ENCODE measurements at regions not wholly inside any gene's neighbourhood (a gene's known extent, or its start where the extent isn't known, plus 50 kb on each side); places are given as distances from the start of the nearest gene placed in this dataset.

DNA sequence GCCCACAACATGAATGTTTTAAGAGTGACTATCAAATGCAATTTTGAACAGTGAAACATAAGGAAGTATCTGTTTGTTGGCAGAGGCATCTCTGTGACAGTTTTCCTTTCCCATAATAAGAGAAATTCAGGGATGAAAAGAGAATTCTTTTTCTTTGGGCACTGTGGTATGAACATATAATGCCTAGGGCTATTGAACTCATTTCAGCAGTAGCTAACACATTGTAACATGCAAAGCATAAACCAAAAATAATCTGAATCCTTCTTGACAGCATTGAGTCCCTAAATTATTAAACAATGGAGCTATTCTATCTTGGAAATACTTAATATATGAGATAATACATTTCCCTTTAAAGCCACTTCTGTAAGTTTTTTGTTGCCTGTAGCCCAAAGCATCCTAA, 633.0 kb upstream of the B3GALT2 start:
- DNase-seq (ENCODE audit: extremely low read depth, low read depth): no peak

DNA sequence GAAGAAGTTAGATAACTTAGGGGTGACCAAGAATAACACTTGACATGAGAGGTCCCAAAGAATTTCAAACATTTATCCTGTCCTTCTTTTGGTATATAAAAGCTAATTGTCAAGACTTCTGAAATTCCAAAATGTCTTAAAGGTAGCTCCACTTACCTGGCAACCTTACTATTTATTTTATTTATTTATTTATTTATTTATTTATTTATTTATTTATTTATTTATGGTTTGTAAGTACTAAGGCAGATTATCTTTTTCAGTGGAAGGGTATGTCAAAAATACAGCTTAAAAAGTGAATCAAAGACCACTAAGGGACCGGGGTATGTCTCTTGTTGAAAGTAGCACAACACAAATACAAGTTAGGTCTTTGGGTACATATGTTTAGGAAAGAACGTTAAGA, 620.8 kb upstream of the B3GALT2 start:
- DNase-seq (ENCODE audit: extremely low read depth, low read depth): no peak

DNA sequence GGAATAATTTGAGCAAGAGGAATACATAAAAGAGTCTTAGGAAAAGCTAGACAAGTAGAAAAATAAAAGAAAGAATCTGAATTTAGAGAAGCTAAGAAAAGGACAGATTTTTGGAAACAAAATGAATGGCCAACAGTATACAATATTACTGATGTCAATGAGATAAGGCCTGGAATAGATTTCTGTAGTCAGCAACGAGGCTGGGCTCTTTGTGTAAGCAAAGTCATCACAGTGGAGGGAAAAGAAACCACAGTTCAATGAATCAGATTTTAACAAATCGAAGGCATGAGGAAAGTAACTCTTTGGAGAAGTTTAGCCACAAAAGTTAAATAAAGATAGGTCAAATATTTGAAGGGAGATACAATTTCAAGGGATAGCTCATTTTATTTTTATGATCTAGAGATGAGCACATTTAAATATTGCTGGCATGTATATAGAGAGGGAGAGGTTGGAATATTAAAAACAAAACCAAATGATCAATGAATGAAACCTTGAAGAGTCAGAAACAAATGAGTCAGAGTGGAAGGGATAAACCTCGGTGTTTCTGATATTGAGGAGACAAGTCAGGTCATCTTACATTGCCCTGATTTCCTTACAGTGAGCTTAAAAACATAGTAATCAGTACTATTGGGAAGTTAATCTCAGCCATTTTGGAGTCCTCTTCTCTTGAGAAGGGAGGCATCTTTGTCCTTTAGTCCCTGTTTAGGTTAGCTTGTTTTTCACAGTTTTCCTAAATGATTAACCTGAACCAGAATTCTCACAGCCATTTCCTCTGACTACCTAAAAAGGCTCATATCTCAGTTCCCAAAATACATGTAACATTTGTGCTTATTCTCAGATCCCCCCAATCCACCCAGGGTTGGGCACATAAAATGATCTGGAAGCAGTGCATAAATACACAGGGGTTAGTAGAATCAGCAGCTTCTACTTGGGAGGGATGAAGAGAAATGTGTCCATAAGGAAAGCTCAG, 620.0 kb upstream of the B3GALT2 start:
- DNase-seq (ENCODE audit: extremely low read depth, low read depth): no peak

DNA sequence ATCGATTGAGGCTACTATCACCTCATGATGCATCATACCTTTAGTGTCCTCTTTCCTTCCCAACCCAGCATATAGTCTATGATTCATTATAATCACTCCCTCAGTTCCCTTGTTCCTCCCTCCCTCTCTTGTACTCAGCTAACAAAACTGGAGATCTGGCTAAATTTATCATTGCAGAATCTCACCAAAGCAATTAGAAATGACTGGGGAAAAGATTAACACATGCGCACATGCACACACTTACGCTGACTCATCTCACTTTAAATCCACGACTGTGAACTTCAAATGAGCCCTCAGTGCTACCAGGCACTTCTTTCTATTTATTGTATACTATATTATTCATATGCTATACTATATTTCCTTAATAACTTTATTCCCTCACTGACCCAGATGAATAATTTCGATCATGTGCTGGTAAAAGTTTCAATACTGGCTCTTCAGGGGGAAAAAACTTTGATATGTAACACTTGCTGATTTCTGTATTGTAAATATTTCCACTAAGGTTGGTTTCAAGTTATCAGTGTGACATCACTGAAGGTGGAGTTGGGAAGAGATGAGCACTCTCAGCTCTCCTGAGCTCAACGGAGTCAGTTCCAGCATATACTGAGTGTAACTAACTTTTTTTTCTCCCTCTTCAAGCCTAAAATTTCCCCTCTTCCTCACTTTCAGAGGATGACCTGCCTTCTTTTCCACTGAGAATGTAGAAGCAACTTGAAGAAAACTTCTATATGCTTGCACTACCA, 613.7 kb upstream of the B3GALT2 start:
- DNase-seq (ENCODE audit: extremely low read depth, low read depth): no peak

DNA sequence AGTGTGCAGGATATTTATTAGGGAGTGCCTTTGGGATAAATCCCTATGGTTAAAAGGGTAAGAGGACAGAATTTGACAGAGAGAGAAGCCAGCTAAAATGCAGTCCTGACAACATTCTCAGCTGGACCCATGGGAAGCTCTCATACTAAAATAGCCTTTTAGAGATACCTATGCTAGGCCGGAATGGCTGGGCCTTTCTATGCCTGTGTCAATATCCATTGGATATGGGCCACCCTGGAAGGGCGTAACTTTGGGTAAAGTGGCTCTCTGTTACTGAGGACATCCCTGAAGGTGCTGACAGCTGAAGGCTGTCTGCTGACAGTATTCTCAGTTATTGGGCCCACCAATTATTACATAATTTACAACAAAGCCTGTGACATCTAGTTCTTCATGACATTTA, 613.0 kb upstream of the B3GALT2 start:
- DNase-seq (ENCODE audit: extremely low read depth, low read depth): no peak

DNA sequence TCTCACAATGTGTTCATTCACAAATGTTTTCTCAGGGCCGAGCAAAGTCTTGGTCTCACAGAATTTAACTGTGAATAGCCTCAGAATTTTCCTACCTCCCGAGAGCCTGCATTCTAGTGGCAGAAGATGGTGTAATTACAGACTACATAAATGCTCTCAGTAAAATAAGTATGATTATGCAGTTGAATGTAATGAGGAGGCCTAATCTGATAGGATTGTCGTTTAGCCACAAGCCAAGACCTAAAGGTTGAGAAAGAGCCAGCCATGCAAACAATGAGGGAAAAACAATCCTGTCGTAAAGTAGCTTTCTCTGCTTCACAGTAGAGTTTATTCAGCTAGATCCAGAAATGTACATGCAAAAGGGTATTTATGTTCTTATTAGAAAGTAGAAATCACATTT, 607.8 kb upstream of the B3GALT2 start:
- DNase-seq (ENCODE audit: extremely low read depth, low read depth): no peak

DNA sequence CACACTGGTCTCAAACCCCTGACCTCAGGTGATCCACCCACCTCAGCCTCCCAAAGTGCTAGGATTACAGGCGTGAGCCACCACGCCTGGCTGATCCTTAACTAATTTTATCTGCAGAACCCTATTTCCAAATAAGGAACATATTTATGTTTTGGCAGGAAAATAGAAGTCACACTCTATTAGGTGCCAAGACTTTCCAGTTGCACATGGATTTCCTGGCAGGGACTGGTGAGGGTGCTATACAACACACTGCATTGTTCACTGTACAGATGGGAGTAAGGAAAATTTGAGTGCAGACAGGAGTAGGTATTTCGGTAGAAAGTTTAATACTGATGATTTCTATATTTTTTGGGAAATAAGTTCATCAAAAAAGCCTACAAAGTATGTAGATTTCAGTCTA, 605.3 kb upstream of the B3GALT2 start:
- no peak for DNase-seq (ENCODE audit: extremely low read depth, low read depth)

DNA sequence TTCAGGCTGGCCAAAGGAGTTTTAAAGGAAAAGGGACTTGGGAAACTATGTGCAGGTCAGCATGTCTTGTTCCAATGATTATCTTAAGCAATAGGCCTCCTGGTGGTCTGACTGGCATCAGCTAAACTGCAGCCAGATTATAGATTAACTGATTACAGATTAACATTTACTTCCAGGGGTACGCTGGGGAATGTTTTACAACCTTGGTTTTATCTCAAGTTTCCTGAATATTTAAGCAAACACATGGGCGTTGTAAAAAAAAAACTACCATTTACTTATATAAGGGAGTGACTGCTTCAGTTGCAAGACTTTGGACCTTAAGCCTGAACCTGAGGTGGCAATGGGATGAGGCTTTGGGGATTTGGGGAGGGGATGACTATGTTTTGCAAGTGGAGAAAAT, 600.6 kb upstream of the B3GALT2 start:
- DNase-seq (ENCODE audit: extremely low read depth, low read depth): no peak

DNA sequence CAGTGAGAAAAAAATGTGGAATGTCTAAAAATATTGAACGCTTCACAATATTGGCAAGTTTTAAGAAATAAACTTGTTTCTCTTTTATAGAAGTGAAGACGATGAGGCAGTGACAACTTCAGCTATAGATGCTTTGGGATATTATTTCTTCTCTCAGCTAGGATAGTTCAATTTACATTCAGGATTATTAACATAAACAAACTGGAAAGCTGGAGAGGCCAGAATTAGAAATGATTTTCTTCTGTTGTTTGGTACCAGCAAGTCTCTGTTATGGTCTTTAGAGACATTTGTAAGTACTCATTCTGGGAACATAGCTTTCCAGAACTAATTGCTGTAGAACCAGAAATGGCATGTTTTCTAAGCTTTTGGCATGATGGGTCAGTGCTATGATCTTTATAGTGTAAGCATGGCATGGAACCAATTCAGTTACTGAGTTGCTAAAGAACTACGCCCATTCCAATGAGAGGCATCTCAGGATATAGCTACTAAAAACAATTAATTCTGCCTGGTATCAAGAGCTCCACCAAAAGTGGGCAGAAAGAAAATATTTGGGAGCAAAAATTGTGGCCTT, 599.5 kb upstream of the B3GALT2 start:
- no peak for DNase-seq (ENCODE audit: extremely low read depth, low read depth)

DNA sequence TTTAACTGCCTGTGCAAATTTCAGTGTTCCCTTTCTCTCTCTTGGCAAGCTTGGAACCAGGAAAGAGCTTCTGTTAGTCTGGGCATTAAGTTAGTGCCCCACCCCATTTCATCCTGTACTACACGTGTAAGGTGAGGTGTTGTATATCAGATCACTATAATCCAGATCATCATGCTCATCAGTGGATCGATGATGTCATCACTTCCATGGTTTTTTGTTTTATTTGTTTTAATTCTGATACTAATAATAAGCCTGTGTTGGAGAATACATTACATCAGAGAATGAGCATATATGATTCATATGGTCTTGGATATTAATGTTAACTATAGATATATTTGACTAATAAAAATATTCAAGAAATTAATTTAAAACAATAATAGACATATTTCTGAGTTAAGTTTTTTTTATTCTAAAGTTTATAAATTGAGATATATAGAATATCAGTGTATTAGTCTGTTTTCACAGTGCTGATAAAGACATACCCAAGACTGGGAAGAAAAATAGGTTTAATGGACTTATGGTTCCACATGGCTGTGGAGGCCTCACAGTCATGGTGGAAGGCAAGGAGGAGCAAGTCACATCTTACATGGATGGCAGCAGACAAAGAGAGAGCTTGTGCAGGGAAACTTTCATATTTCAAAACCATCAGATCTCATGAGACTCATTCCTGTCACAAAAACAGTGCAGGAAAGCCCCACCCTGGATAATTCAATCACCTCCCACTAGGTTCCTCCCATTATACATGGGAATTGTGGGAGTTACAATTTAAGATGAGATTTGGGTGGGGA, 588.3 kb upstream of the B3GALT2 start:
- DNase-seq (ENCODE audit: extremely low read depth, low read depth): no peak

DNA sequence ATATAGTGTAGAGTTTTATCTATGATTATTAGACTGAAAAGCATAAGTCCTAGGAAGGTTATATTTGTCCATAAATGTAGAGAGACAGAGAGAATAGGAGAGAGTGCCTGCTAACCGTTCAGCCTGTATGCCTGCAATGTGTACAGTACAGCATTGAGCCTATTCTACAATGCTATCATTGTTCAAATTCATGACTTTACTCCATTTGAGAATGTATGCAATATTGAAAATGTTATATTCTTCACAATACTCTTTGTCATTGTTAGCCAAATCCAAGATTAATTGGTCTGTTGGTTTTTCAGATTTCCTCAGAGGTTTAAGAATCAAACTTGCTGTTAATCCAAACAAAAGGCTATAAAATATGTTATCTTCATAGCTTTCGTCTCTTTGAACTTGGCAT, 585.2 kb upstream of the B3GALT2 start:
- no peak for DNase-seq (ENCODE audit: extremely low read depth, low read depth)

DNA sequence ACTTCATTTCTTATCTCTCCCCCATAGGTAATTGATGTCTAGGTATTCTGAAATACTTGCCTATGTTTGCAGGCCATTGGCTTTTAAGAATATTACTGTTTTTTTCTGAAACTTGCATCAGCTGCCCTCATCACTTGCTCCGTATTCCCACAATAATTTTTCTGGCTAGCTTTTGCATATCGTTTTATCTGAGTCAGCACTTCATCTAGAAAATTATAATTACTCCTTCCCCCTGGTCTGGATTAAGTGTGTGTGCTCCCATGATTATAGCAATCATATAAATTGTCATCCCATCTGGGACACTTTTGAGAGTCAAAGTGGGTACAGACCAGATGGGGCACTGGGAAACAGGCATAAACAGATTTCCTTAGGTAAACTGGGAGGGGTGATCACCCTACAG, 583.2 kb upstream of the B3GALT2 start:
- no peak for DNase-seq (ENCODE audit: extremely low read depth, low read depth)

DNA sequence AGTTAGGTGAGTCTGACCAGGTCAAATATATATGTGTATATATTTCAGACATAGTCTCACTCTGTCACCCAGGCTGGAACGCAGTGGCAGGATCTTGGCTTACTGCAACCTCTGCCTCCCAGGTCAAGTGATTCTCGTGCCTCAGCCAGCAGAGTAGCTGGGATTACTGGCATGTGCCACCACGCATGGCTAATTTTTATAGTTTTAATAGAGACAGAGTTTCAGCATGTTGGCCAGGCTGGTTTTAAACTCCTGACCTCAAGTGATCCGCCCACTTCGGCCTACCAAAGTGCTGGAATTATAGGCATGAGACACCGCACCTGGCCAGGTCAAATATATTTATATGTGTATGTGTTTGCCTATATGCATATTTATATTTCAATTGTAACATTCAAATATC, 581.5 kb upstream of the B3GALT2 start:
- no peak for DNase-seq (ENCODE audit: extremely low read depth, low read depth)

DNA sequence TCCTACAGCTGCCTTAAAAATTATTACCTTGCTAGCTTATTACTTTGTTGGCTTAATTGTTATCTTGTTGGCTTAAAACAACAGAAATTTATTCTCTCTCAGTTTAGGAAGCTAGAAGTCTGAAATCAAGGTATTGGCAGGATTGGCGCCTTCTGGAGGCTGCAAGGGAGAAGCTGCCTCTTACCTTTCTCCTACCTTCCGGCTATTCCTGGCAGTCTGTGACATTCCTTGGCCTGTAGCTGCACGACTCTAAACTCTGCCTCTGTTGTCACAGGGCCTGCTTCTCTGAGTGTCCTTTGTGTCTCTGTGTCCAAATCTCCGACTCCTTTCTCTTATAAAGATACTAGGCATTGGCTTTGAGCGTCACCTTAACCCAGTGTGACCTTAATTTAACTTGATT, 579.9 kb upstream of the B3GALT2 start:
- no peak for DNase-seq (ENCODE audit: extremely low read depth, low read depth)

DNA sequence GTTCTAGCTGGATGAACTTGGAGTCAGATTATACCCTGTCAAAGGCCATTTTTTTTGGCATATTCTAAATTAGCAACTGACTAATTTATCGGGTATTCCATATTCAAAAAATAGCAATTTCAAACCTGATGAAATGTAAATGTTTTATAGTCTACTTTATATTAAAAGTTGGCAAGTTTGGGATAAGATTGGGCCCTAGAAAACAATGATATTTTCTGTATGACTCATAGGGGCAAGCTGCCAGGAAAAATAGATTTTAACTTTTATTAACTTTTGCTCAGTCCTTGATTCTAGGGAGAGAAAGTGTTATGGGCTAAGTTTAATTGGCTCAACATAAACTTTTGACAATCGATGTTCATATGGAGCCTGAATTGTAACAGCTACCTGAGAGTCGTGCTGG, 576.9 kb upstream of the B3GALT2 start:
- no peak for DNase-seq (ENCODE audit: extremely low read depth, low read depth)

DNA sequence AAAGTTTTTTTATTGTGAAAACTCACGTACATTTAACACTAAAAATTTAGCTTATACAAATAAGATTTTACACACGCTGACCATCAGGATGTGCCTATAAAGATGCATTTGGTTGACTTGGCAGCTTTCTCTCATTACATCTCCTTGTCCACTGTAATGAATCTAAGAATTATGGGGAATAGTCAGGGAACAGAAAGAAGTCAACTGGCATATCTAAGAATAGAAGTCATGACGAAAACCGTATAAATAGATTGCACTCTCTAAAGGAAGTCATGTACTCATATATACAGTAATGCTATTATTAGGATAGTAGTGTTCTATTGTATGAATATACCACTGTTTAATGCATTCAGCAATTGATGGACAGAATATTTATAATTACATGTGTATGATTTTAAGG, 575.8 kb upstream of the B3GALT2 start:
- no peak for DNase-seq (ENCODE audit: extremely low read depth, low read depth)

DNA sequence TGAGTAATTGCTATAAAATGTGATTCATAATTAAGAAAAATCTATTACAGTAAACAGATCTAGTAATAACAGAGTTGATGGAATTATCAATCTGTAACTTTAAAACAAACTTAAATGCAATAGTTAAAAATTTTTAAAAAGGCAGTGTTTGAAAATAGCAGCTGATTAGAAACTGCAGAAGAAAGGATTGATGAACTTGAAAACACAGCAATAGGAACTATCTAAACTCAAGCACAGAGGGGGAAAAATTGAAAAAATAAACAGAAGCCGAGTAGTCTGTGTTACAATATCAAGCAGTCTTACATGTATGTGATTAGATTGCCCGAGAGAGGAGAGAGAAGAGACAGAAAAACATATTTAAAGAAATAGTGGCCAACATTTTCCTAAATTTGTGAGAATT, 569.0 kb upstream of the B3GALT2 start:
- no peak for DNase-seq (ENCODE audit: extremely low read depth, low read depth)

DNA sequence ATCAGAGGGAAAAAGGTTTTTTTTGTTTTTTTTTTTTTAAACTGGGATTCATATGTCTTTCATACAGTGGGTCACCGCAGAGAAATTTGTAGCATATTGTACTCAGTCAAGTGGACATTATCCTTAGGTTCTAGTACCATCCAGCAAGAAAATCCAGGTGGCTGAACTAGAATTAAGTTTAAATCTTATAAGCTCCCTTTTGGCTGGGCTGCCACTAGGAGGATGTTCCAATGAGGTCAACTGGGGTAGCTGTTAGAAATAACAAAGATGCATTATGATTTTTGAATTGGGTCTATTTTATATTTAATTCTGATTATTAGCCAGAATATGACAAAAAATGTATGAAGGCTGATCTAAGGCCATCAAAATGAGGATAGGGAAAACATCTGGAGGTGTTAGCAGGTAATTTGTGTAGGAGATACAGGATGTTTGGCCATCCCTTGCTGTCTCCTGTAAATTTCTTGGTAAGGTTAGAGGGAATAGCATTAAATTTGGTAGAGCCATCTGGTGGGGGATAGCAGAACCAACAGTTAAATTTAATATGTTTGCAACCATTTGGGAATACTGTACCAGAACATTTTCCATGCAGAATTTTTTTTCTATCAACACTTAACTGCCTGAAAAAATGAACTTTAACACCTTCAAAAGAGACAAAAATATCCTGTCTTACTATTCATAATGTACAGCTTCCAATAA, 568.5 kb upstream of the B3GALT2 start:
- peak; percentile 11 for DNase-seq (ENCODE audit: extremely low read depth, low read depth)

DNA sequence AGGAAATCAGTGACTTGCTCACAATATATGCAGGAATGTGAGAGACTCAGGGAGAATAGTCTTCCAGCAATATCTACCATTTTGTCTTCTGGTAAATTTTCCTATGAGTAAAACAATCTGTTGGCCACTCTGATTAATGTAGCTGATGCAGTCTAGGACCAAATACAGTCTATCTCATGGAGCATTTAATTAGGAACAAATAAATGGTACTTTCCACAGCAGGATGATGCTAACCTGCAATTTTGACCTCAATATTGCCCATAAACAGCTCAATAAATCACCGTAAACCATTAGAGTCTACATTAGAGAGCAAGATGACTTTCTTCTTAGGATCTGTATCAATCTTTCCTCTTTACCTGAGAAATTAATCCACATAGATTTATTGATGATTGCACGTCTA, 567.7 kb upstream of the B3GALT2 start:
- DNase-seq (ENCODE audit: extremely low read depth, low read depth): no peak

DNA sequence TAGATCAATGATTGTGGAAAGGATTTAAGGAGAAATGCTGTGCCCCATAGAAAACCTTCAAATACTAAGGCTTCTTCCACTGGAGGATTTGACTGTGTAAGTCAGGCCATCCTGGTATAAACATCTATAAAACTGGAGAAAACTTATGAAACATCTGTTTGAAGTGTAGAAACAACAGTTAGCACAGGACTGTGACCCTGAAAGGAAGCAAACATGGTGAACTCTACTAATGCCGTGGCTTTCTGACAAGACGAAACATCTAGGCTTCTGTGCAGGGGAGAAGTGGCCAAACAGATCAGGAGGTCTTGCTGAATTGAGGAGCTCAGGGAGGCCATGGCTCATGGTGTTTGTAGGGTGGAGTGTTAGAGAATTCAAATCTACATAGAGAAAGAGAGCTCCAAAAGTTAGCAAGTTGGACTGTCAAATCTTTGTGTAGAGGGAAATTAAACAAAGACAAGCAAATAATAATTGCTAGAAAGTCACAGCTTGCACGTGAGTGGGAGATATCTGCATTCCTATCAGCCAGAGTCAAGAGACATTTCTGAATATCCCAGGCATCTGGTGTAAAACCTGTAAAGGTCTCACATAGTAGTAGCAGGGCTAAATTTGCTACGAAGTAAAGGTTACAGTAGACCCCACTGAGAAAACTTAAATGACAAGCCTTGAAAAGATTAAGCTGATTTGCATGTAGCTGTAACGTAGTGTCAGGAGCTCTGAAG, 566.8 kb upstream of the B3GALT2 start:
- DNase-seq (ENCODE audit: extremely low read depth, low read depth): no peak
